K562 (cell line): ENCODE measurements at regions not wholly inside any gene's neighbourhood (a gene's known extent, or its start where the extent isn't known, plus 50 kb on each side); places are given as distances from the start of the nearest gene placed in this dataset.

Source experiments
- ATAC-seq: fragments of 200-7000 bp; cut with Tn5 transposase; 3 replicates; pipeline ENCODE4 v1.9.1; 2020; ENCODE audit warnings: moderate library complexity
- BruUV-seq: library from RNA; stranded (reverse); fragments of 400-500 nt; replicated peaks from 2 replicates; lab custom pipeline; 2021; lab: Mats Ljungman, UMichigan
- CTCF ChIA-PET: fragments of 300-600 bp; formaldehyde crosslinking; extraction: SDS; loops from one replicate; lab custom pipeline; 2021; ENCODE audit warnings: low intra/inter-chr PET ratio; lab: Yijun Ruan, JAX
- POLR2A ChIA-PET: fragments of 300-600, 350-650 bp; sonication (Branson Sonifier 250); formaldehyde crosslinking; extraction: SDS; loops from one replicate; lab custom pipeline; 2021; ENCODE audit warnings: antibody characterized with exemption, inconsistent platforms; lab: Yijun Ruan, JAX
- DNase-seq, 4 experiments: peaks; one replicate each; pipeline versions ENCODE4 v3.0.0 to v3.0.0-alpha.2; 2011 to 2018; ENCODE audit warnings: low spot score in 3 of 4, mixed read lengths in 3 of 4; ENCODE audit errors: extremely low read depth in 1 of 4
- FAIRE-seq: peaks from 2 replicates; lab custom pipeline; 2011; peaks lifted over from hg19 to GRCh38; lab: Jason Lieb, UNC
- H2AFZ ChIP-seq: 2 replicates; pipeline ENCODE4 v1.6.0; 2011; ENCODE audit warnings: low read depth, low read length, control low read depth, inconsistent platforms
- H3K27ac ChIP-seq: fragments of 200-600 bp; 3 replicates; pipeline ENCODE4 v1.8.0; 2011; ENCODE audit warnings: low read depth, mild to moderate bottlenecking, control low read depth, inconsistent platforms, low read length, moderate library complexity, mixed read lengths; ENCODE audit errors: extremely low read depth
- H3K27me3 ChIP-seq, 2 experiments: fragments of 300-600 bp in 1 of 2; 2 replicates in 1 of 2; 3 replicates in 1 of 2; pipeline versions ENCODE4 v1.6.0 to v1.8.0; 2011; ENCODE audit warnings: inconsistent platforms in 2 of 2, low read length in 2 of 2, mild to moderate bottlenecking in 1 of 2, mixed read lengths in 1 of 2, moderate library complexity in 1 of 2; ENCODE audit not compliant: control insufficient read depth in 2 of 2, insufficient read depth in 2 of 2
- H3K36me3 ChIP-seq: fragments of 300-600 bp; 3 replicates; pipeline ENCODE4 v1.8.0; 2011; ENCODE audit warnings: mild to moderate bottlenecking, low read length, inconsistent platforms; ENCODE audit not compliant: control insufficient read depth, insufficient read depth
- H3K4me1 ChIP-seq, 2 experiments: fragments of 200-600 bp in 1 of 2; replicated peaks in 1 of 2; 2 replicates in 1 of 2; 3 replicates in 1 of 2; pipeline versions ENCODE4 v1.5.1 to v1.8.0; 2011; ENCODE audit warnings: inconsistent platforms in 2 of 2, low read length in 2 of 2, mild to moderate bottlenecking in 1 of 2, mixed read lengths in 1 of 2, moderate library complexity in 1 of 2; ENCODE audit not compliant: control insufficient read depth in 2 of 2, insufficient read depth in 2 of 2
- H3K4me2 ChIP-seq: 2 replicates; pipeline ENCODE4 v1.6.1; 2011; ENCODE audit warnings: low read length, control low read depth, inconsistent platforms, mixed read lengths; ENCODE audit not compliant: insufficient read depth
- H3K4me3 ChIP-seq: fragments of 200-600 bp; sonication (generic), shearing (Covaris generic); 2 replicates; pipeline ENCODE4 v1.5.1; 2016; ENCODE audit warnings: control low read depth, inconsistent platforms
- H3K79me2 ChIP-seq: fragments of 200-600 bp; 3 replicates; pipeline ENCODE4 v1.8.0; 2011; ENCODE audit warnings: low read length, inconsistent platforms; ENCODE audit not compliant: control insufficient read depth, insufficient read depth
- H3K9ac ChIP-seq, 2 experiments: 2 replicates each; pipeline versions ENCODE4 v1.6.0 to v1.6.1; 2011; ENCODE audit warnings: low read depth in 2 of 2, low read length in 2 of 2, control low read depth in 1 of 2, inconsistent platforms in 1 of 2, mild to moderate bottlenecking in 1 of 2, mixed read lengths in 1 of 2; ENCODE audit not compliant: insufficient read depth in 1 of 2
- H3K9me1 ChIP-seq: one replicate; pipeline ENCODE4 v1.6.0; 2011; ENCODE audit warnings: inconsistent platforms, mild to moderate bottlenecking, low read length, moderate library complexity; ENCODE audit not compliant: control insufficient read depth, insufficient read depth
- H3K9me3 ChIP-seq: replicated peaks from 2 replicates; pipeline ENCODE4 v1.5.1; 2011; ENCODE audit warnings: low read depth, low read length, inconsistent platforms; ENCODE audit not compliant: control insufficient read depth, insufficient read depth
- H4K20me1 ChIP-seq: replicated peaks from 2 replicates; pipeline ENCODE4 v1.6.1; 2011; ENCODE audit warnings: low read length, inconsistent platforms, mixed read lengths; ENCODE audit not compliant: control insufficient read depth, insufficient read depth
- CREB3 ChIP-seq: fragments of 450-650 bp; conservative IDR thresholded peaks from 2 replicates; pipeline ENCODE4 v1.6.1; 2016; ENCODE audit warnings: missing genetic modification characterization, low read depth, mild to moderate bottlenecking, missing compliant biosample characterization, moderate library complexity
- FOXK2 ChIP-seq, 2 experiments: fragments of 450-650 bp; IDR thresholded peaks in 1 of 2; conservative IDR thresholded peaks in 1 of 2; 2 replicates each; pipeline ENCODE4 v1.6.1; 2016; ENCODE audit warnings: low read depth in 2 of 2, mild to moderate bottlenecking in 1 of 2
- GTF2A2 ChIP-seq: IDR thresholded peaks from 2 replicates; pipeline ENCODE4 v1.6.1; 2016; ENCODE audit warnings: mild to moderate bottlenecking, missing genetic modification characterization, missing compliant biosample characterization
- KAT2B ChIP-seq: IDR thresholded peaks from one replicate; pipeline ENCODE4 v1.6.1; 2012; ENCODE audit warnings: low read depth, mild to moderate bottlenecking, control low read depth, inconsistent platforms, low read length, moderate library complexity
- KAT7 ChIP-seq: sonication (generic); formaldehyde crosslinking; IDR thresholded peaks from 2 replicates; pipeline ENCODE4 v1.8.0; 2022; ENCODE audit warnings: missing genetic modification reagents, mild to moderate bottlenecking, borderline replicate concordance
- MED1 ChIP-seq: sonication (generic); formaldehyde crosslinking; IDR thresholded peaks from 2 replicates; pipeline ENCODE4 v1.8.1; 2023; ENCODE audit warnings: missing genetic modification reagents, borderline replicate concordance
- PTRF ChIP-seq: fragments of 450-650 bp; IDR thresholded peaks from 2 replicates; pipeline ENCODE4 v1.6.1; 2016; ENCODE audit warnings: mild to moderate bottlenecking, missing genetic modification characterization, missing compliant biosample characterization
- RBM25 ChIP-seq: fragments of 200-400 bp; formaldehyde crosslinking; IDR thresholded peaks from 2 replicates; pipeline ENCODE4 v1.6.1; 2018; ENCODE audit warnings: low read length, low read depth, moderate library complexity; ENCODE audit not compliant: severe bottlenecking
- RREB1 ChIP-seq: fragments of 250-450 bp; sonication (Bioruptor Pico); IDR thresholded peaks from 2 replicates; pipeline ENCODE4 v1.4.0; 2020
- TOE1 ChIP-seq, 2 experiments: fragments of 450-650 bp in 1 of 2; sonication (generic) in 1 of 2; formaldehyde crosslinking in 1 of 2; IDR thresholded peaks; 2 replicates each; pipeline versions ENCODE4 v1.7.1 to v1.8.0; 2016 to 2022; ENCODE audit warnings: borderline replicate concordance in 2 of 2, mild to moderate bottlenecking in 2 of 2, antibody characterized with exemption in 1 of 2, inconsistent platforms in 1 of 2, low read depth in 1 of 2, missing genetic modification reagents in 1 of 2, moderate library complexity in 1 of 2
- ZBTB11 ChIP-seq, 3 experiments: fragments of 200-800 bp in 1 of 3; fragments of 250-450 bp in 1 of 3; fragments of 450-650 bp in 1 of 3; sonication (Bioruptor Pico) in 1 of 3; sonication (Bioruptor generic) in 1 of 3; formaldehyde crosslinking in 1 of 3; IDR thresholded peaks; 2 replicates each; pipeline versions ENCODE4 v1.6.1 to v1.8.0; 2016 to 2022; ENCODE audit warnings: mild to moderate bottlenecking in 2 of 3, missing genetic modification characterization in 2 of 3, missing compliant biosample characterization in 1 of 3, moderate library complexity in 1 of 3
- ZSCAN29 ChIP-seq: fragments of 450-650 bp; IDR thresholded peaks from 2 replicates; pipeline ENCODE4 v1.6.1; 2017
- WGBS: fragments of 100-300 bp; shearing (Covaris generic); methylation state at CpG from one replicate; pipeline ENCODE4 v1.1.6; 2016; ENCODE audit warnings: low coverage, mixed read lengths; ENCODE audit not compliant: insufficient coverage; ENCODE audit errors: missing lambda C conversion rate; 5-methylcytosine and 5-hydroxymethylcytosine counted together
- in situ Hi-C: fragments of 300-500 bp; cut with MboI; formaldehyde crosslinking; loops from 4 replicates; pipeline ENCODE4 v1.15.0; 2018; ENCODE audit warnings: inconsistent platforms, mixed read lengths
- intact Hi-C: fragments of 100-400 bp; cut with micrococcal nuclease; formaldehyde crosslinking; loops from 2 replicates; pipeline ENCODE4 v1.14.2; 2022

GRCh38 chr20:40232273-40232672, 456.8 kb downstream of the MAFB start:
- ChIA-PET CTCF (no interaction called here), POLR2A (no interaction called here)
- Histone ChIP-seq H3K4me2 (no peak overlapping the region), H3K9me3 (no peaks in the 10 kb centered on the region), H3K4me1 (no peaks in the 10 kb centered on the region), H3K27me3 (no peaks in the 10 kb centered on the region), H2AFZ (no peak overlapping the region), H3K36me3 (no peaks in the 10 kb centered on the region), H4K20me1 (no peaks in the 10 kb centered on the region), H3K4me3 (no peak overlapping the region), H3K27ac (no peak overlapping the region), H3K79me2 (no peaks in the 10 kb centered on the region), H3K9me1 (no peaks in the 10 kb centered on the region), H3K9ac (no peak overlapping the region)
- intact Hi-C loops = no loop called here
- ATAC-seq (no peak), DNase-seq (no peak), FAIRE-seq (no peak)
- in situ Hi-C loops = no loop called here
- WGBS = 0% methylated on average over 1 of the region's 1 CpG
- no peak for TF ChIP-seq PTRF (tag)
- TF ChIP-seq GTF2A2 (tag) = no peak
- no peak for TF ChIP-seq MED1 (CRISPR knock-in tag)
- TF ChIP-seq FOXK2 (conservative IDR thresholded peaks at IDR 0.05 in 1 of 2, IDR thresholded peaks at IDR 0.05 in 1 of 2; ENCODE audit: low read depth in 2 of 2) = no peak
- no peak for TF ChIP-seq ZSCAN29
- TF ChIP-seq KAT7 (CRISPR knock-in tag) = no peak
- no peak for TF ChIP-seq KAT2B
- no peak for TF ChIP-seq RBM25
- TF ChIP-seq CREB3 (tag) = no peak
- TF ChIP-seq TOE1 (IDR thresholded peaks at IDR 0.05; ENCODE audit: borderline replicate concordance) = no peak
- no peak for TF ChIP-seq TOE1 (CRISPR knock-in tag; IDR thresholded peaks at IDR 0.05; ENCODE audit: borderline replicate concordance, low read depth)
- TF ChIP-seq ZBTB11 (CRISPR knock-in tag; IDR thresholded peaks at IDR 0.05) = no peak
- TF ChIP-seq RREB1 = no peak
- BruUV-seq = no TSS peak
